GM23338 (cell line): ENCODE measurements at regions not wholly inside any gene's neighbourhood (a gene's known extent, or its start where the extent isn't known, plus 50 kb on each side); places are given as distances from the start of the nearest gene placed in this dataset.

Experiments
- ATAC-seq: fragments of 200-7000 bp; cut with Tn5 transposase; 3 replicates; pipeline ENCODE4 v1.9.1; 2020
- DNase-seq: peaks from one replicate; pipeline ENCODE4 v3.0.0-alpha.2; 2015; ENCODE audit warnings: low spot score
- H2AFZ ChIP-seq: fragments of 200-600 bp; sonication (generic); 2 replicates; pipeline ENCODE4 v1.8.0; 2016; ENCODE audit warnings: antibody characterized with exemption, mild to moderate bottlenecking, moderate library complexity
- H3F3A ChIP-seq: fragments of 200-600 bp; sonication (generic); replicated peaks from 2 replicates; pipeline ENCODE4 v1.8.0; 2017; ENCODE audit warnings: antibody characterized with exemption, mixed run types, low read depth
- H3K27ac ChIP-seq: fragments of 200-600 bp; sonication (generic); 2 replicates; pipeline ENCODE4 v1.6.1; 2016; ENCODE audit warnings: low read depth
- H3K27me3 ChIP-seq: fragments of 200-600 bp; sonication (generic); 2 replicates; pipeline ENCODE4 v1.8.0; 2016; ENCODE audit warnings: mild to moderate bottlenecking, mixed run types, moderate library complexity; ENCODE audit not compliant: insufficient read depth
- H3K36me3 ChIP-seq: fragments of 200-600 bp; sonication (generic); 2 replicates; pipeline ENCODE4 v1.8.0; 2016; ENCODE audit warnings: mild to moderate bottlenecking; ENCODE audit not compliant: insufficient read depth
- H3K4me1 ChIP-seq: fragments of 200-600 bp; sonication (generic); 2 replicates; pipeline ENCODE4 v1.8.0; 2016; ENCODE audit warnings: mild to moderate bottlenecking, moderate library complexity; ENCODE audit not compliant: insufficient read depth
- H3K4me2 ChIP-seq: fragments of 200-600 bp; sonication (generic); 2 replicates; pipeline ENCODE4 v1.7.1; 2017; ENCODE audit warnings: mixed run types
- H3K4me3 ChIP-seq: fragments of 200-600 bp; sonication (generic); 2 replicates; pipeline ENCODE4 v1.6.1; 2016; ENCODE audit warnings: mixed run types
- H3K79me2 ChIP-seq: fragments of 200-600 bp; sonication (generic); replicated peaks from 2 replicates; pipeline ENCODE4 v1.8.0; 2017; ENCODE audit warnings: mild to moderate bottlenecking; ENCODE audit not compliant: insufficient read depth
- H3K9me2 ChIP-seq: fragments of 200-600 bp; sonication (generic); 2 replicates; pipeline ENCODE4 v1.8.0; 2017; ENCODE audit not compliant: insufficient read depth
- H4K20me1 ChIP-seq: fragments of 200-600 bp; sonication (generic); replicated peaks from 2 replicates; pipeline ENCODE4 v1.8.0; 2017; ENCODE audit warnings: mild to moderate bottlenecking; ENCODE audit not compliant: insufficient read depth
- H3K27ac Mint-ChIP-seq: 2 replicates; pipeline ENCODE4 v1.8.0; 2020; ENCODE audit warnings: inconsistent platforms, mild to moderate bottlenecking, moderate library complexity, mixed read lengths
- H3K27me3 Mint-ChIP-seq: 3 replicates; pipeline ENCODE4 v1.8.0; 2022; ENCODE audit warnings: low read depth, mild to moderate bottlenecking, moderate library complexity, mixed read lengths, inconsistent platforms; ENCODE audit not compliant: insufficient read depth, poor library complexity
- H3K36me3 Mint-ChIP-seq: 3 replicates; pipeline ENCODE4 v1.8.0; 2021; ENCODE audit warnings: low read depth, mild to moderate bottlenecking, inconsistent platforms, moderate library complexity, mixed read lengths
- H3K4me1 Mint-ChIP-seq: 3 replicates; pipeline ENCODE4 v1.8.0; 2020; ENCODE audit warnings: mild to moderate bottlenecking, inconsistent platforms, mixed read lengths
- H3K4me3 Mint-ChIP-seq: 3 replicates; pipeline ENCODE4 v1.8.0; 2021; ENCODE audit warnings: moderate library complexity, mild to moderate bottlenecking, inconsistent platforms, mixed read lengths
- H3K9me3 Mint-ChIP-seq: 3 replicates; pipeline ENCODE4 v1.8.0; 2020; ENCODE audit warnings: moderate library complexity, mild to moderate bottlenecking, inconsistent platforms, mixed read lengths
- CREB1 ChIP-seq: fragments of 250-450 bp; sonication (Bioruptor Pico); IDR thresholded peaks from 2 replicates; pipeline ENCODE4 v1.5.0; 2020; ENCODE audit warnings: low read depth, mild to moderate bottlenecking, moderate library complexity
- EZH2phosphoT487 ChIP-seq: fragments of 200-600 bp; sonication (generic); IDR thresholded peaks from one replicate; pipeline ENCODE4 v1.8.1; 2018; ENCODE audit warnings: antibody characterized with exemption; ENCODE audit not compliant: unreplicated experiment
- JUNB ChIP-seq: IDR thresholded peaks from one replicate; pipeline ENCODE4 v1.6.1; 2016; ENCODE audit warnings: antibody characterized with exemption; ENCODE audit not compliant: unreplicated experiment
- NANOG ChIP-seq: IDR thresholded peaks from 2 replicates; pipeline ENCODE4 v1.6.1; 2016; ENCODE audit warnings: antibody characterized with exemption, borderline replicate concordance
- ZNF114 ChIP-seq: fragments of 250-450 bp; sonication (Bioruptor Pico); IDR thresholded peaks from 2 replicates; pipeline ENCODE4 v1.5.0; 2020; ENCODE audit warnings: mild to moderate bottlenecking, moderate library complexity
- ZNF331 ChIP-seq: fragments of 250-450 bp; sonication (Bioruptor Pico); IDR thresholded peaks from 2 replicates; pipeline ENCODE4 v1.5.0; 2020; ENCODE audit warnings: low read depth, mild to moderate bottlenecking, moderate library complexity
- ZNF462 ChIP-seq: fragments of 250-450 bp; sonication (Bioruptor Pico); IDR thresholded peaks from 2 replicates; pipeline ENCODE4 v1.5.0; 2020; ENCODE audit warnings: mild to moderate bottlenecking, moderate library complexity

DNA sequence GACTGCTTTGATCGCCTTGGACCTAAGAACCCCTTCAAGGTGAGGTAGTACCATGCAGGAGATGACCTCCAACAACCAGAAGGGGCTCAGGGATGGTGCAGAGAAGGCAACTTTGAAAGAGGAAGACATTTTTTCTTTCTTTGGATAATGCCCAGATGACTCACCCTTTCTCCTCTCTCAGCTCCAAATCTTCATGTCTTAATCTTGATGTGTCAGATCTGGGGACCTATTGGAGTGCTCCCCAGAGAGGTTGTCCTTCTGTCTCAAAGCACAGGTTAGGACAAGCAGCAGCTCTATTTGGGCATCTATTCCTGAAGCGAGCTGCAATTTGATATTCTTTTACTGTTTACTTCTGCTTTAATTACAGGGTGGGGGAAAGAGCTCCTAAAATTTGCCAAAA lies 229.9 kb upstream of the MAP3K1 start:
- ATAC-seq: no peak
- H3K36me3 Mint-ChIP-seq: peaks cover 5% of the 10 kb centered on the region; the same call in 1 of the 3 replicates
- Histone ChIP-seq H3K4me3 (no peak overlapping the region), H4K20me1 (no peaks in the 10 kb centered on the region), H2AFZ (no peak overlapping the region), H3K4me2 (no peak overlapping the region), H3K9me2 (0 out of 2 replicates have a peak, but pooled peaks cover under 1% of the 10 kb centered on the region), H3K27me3 (no peaks in the 10 kb centered on the region), H3K79me2 (no peaks in the 10 kb centered on the region), H3K36me3 (no peaks in the 10 kb centered on the region), H3K4me1 (no peaks in the 10 kb centered on the region), H3F3A (no peaks in the 10 kb centered on the region), H3K27ac (no peak overlapping the region)
- no peak overlapping the region for H3K4me3 Mint-ChIP-seq
- no peak overlapping the region for H3K27ac Mint-ChIP-seq
- H3K27me3 Mint-ChIP-seq: no peaks in the 10 kb centered on the region
- peaks cover 3% of the 10 kb centered on the region; the same call in 2 of the 3 replicates for H3K4me1 Mint-ChIP-seq
- no peak for TF ChIP-seq EZH2phosphoT487
- peaks cover 3% of the 10 kb centered on the region; the same call in 2 of the 3 replicates for H3K9me3 Mint-ChIP-seq
- DNase-seq: no peak

DNA sequence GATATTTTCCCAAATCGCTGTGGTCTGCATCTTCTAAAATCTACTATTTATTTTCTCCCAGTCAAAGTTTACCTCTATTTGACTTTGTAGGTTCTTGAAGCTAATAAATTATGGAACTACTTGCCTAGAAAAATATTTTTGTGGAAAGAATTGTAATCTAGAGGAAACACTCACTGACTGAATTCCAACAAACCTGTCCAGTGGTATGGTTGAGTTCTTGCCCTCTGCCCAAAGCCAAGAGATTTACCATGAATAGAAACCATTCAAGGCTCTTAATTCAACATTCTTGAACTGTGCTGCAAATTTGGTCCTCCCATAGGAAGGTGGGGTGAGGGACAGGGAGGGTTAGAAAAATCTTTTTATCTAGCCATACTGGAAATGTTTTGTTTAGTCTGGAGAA lies 233.9 kb upstream of the MAP3K1 start:
- no peak overlapping the region for H2AFZ ChIP-seq
- Mint-ChIP-seq H3K36me3 (peaks cover 5% of the 10 kb centered on the region; the same call in 1 of the 3 replicates), H3K4me3 (no peak overlapping the region), H3K27ac (no peak overlapping the region), H3K27me3 (no peaks in the 10 kb centered on the region), H3K9me3 (peaks cover 3% of the 10 kb centered on the region; the same call in 2 of the 3 replicates), H3K4me1 (peaks cover 3% of the 10 kb centered on the region; the same call in 2 of the 3 replicates)
- ATAC-seq (no peak), DNase-seq (no peak)
- H3K79me2 ChIP-seq: no peaks in the 10 kb centered on the region
- TF ChIP-seq CREB1: no peak
- no peak for TF ChIP-seq EZH2phosphoT487
- no peak for TF ChIP-seq ZNF331 (CRISPR knock-in tag)
- no peak for TF ChIP-seq NANOG
- no peak for TF ChIP-seq ZNF462 (CRISPR knock-in tag)
- no peak for TF ChIP-seq ZNF114
- no peak for TF ChIP-seq JUNB
- H3K27ac ChIP-seq: no peak overlapping the region
- peaks cover 4% of the 10 kb centered on the region; the same call in 1 of the 2 replicates for H3K9me2 ChIP-seq
- no peak overlapping the region for H3K4me3 ChIP-seq
- H3K4me2 ChIP-seq: no peak overlapping the region
- no peaks in the 10 kb centered on the region for H3K4me1 ChIP-seq
- H3F3A ChIP-seq: no peaks in the 10 kb centered on the region
- no peaks in the 10 kb centered on the region for H3K36me3 ChIP-seq
- H4K20me1 ChIP-seq: no peaks in the 10 kb centered on the region
- no peaks in the 10 kb centered on the region for H3K27me3 ChIP-seq
